Spinal cord (tissue), 9 donors: ENCODE measurements at regions not wholly inside any gene's neighbourhood (a gene's known extent, or its start where the extent isn't known, plus 50 kb on each side); places are given as distances from the start of the nearest gene placed in this dataset.
"Not testable (repeated sequence)": the region's sequence is repeated elsewhere in the genome, so short reads cannot be mapped to it uniquely, and the experiment has no call there.

Experiments used
- DNase-seq, 6 donors: peaks; one replicate each; pipeline versions ENCODE4 v3.0.0 to v3.0.0-alpha.2; 2013 to 2015; ENCODE audit warnings: low spot score in 6 of 6, low read depth in 4 of 6
- H3K27ac ChIP-seq: one replicate; pipeline ENCODE4 v1.5.1; 2013; ENCODE audit warnings: low read depth, low read length, control low read depth
- H3K27me3 ChIP-seq: one replicate; pipeline ENCODE4 v1.6.1; 2013; ENCODE audit warnings: low read length; ENCODE audit not compliant: control insufficient read depth, insufficient read depth
- H3K36me3 ChIP-seq: one replicate; pipeline ENCODE4 v1.6.1; 2013; ENCODE audit warnings: low read length; ENCODE audit not compliant: control insufficient read depth, insufficient read depth
- H3K4me1 ChIP-seq: one replicate; pipeline ENCODE4 v1.6.1; 2013; ENCODE audit warnings: low read length; ENCODE audit not compliant: control insufficient read depth, insufficient read depth
- H3K4me3 ChIP-seq: one replicate; pipeline ENCODE4 v1.5.1; 2013; ENCODE audit warnings: low read depth, low read length, control low read depth
- H3K9me3 ChIP-seq: one replicate; pipeline ENCODE4 v1.6.1; 2013; ENCODE audit warnings: low read length; ENCODE audit not compliant: control insufficient read depth, insufficient read depth
- WGBS: methylation state at CpG from one replicate; pipeline ENCODE4 v1.1.5; 2013; ENCODE audit warnings: missing lambda C conversion rate; ENCODE audit not compliant: insufficient coverage; 5-methylcytosine and 5-hydroxymethylcytosine counted together
- donor health status: healthy.

GRCh38 chr3:195635898-195636685 is 52.4 kb upstream of the APOD start:
- not testable (repeated sequence) for H3K36me3 ChIP-seq, DNase-seq, H3K4me3 ChIP-seq, H3K9me3 ChIP-seq, H3K4me1 ChIP-seq, H3K27me3 ChIP-seq, H3K27ac ChIP-seq
- 46% methylated on average over 2 of the region's 21 CpGs for WGBS

GRCh38 chr3:195635262-195635873 is 51.6 kb upstream of the APOD start:
- H3K4me1 ChIP-seq, DNase-seq, H3K36me3 ChIP-seq, H3K27ac ChIP-seq, H3K4me3 ChIP-seq, H3K9me3 ChIP-seq, H3K27me3 ChIP-seq: not testable (repeated sequence)
- WGBS, result no CpG with 5 or more reads among the region's 64 CpGs

GRCh38 chr3:195634426-195635261 is 50.9 kb upstream of the APOD start:
- no CpG with 5 or more reads among the region's 70 CpGs for WGBS
- H3K9me3 ChIP-seq, H3K27me3 ChIP-seq, H3K4me1 ChIP-seq, H3K36me3 ChIP-seq, H3K27ac ChIP-seq, DNase-seq: not testable (repeated sequence)
- H3K4me3 ChIP-seq, result peak overlapping the region; percentile 46
